NCI-H446 (cell line): ENCODE measurements at regions not wholly inside any gene's neighbourhood (a gene's known extent, or its start where the extent isn't known, plus 50 kb on each side); places are given as distances from the start of the nearest gene placed in this dataset.
"Not testable (repeated sequence)": the region's sequence is repeated elsewhere in the genome, so short reads cannot be mapped to it uniquely, and the experiment has no call there.

Experiments
- DNase-seq, 2 experiments: peaks; one replicate each; lab custom pipeline; 2025; lab: John Stamatoyannopoulos, UW

- DNase-seq = no peak
Observed at GRCh38 chr2:144670080-144670479, 150.2 kb upstream of the ZEB2 start.

- no peak for DNase-seq
Observed at GRCh38 chr2:144669196-144669987, 149.5 kb upstream of the ZEB2 start.

- DNase-seq = no peak
Observed at GRCh38 chr2:144668493-144669110, 148.7 kb upstream of the ZEB2 start.

- no peak for DNase-seq
Observed at GRCh38 chr2:144666032-144666431, 146.1 kb upstream of the ZEB2 start.

GRCh38 chr2:144663207-144663606 lies 143.3 kb upstream of the ZEB2 start:
- DNase-seq = no peak

GRCh38 chr2:144660518-144661316 lies 140.8 kb upstream of the ZEB2 start:
- DNase-seq = no peak

- no peak for DNase-seq
Observed at GRCh38 chr2:144659731-144660275, 139.9 kb upstream of the ZEB2 start.

- no peak for DNase-seq
Observed at GRCh38 chr2:144654523-144654922, 134.6 kb upstream of the ZEB2 start.

GRCh38 chr2:144650907-144651306 lies 131.0 kb upstream of the ZEB2 start:
- DNase-seq = no peak

- DNase-seq = no peak
Observed at GRCh38 chr2:144648837-144649465, 129.0 kb upstream of the ZEB2 start.

- DNase-seq = no peak
Observed at GRCh38 chr2:144645083-144645778, 125.3 kb upstream of the ZEB2 start.

GRCh38 chr2:144644549-144644948 lies 124.6 kb upstream of the ZEB2 start:
- DNase-seq = no peak

- DNase-seq = no peak
Observed at GRCh38 chr2:144643537-144644336, 123.8 kb upstream of the ZEB2 start.

- no peak for DNase-seq
Observed at GRCh38 chr2:144642856-144643255, 122.9 kb upstream of the ZEB2 start.

- DNase-seq = no peak
Observed at GRCh38 chr2:144642131-144642530, 122.2 kb upstream of the ZEB2 start.

- not testable (repeated sequence) for DNase-seq
Observed at GRCh38 chr2:144638250-144638649, 118.3 kb upstream of the ZEB2 start.

- DNase-seq = not testable (repeated sequence)
Observed at GRCh38 chr2:144636860-144637259, 116.9 kb upstream of the ZEB2 start.

GRCh38 chr2:144632809-144633208 lies 112.9 kb upstream of the ZEB2 start:
- DNase-seq = no peak

- no peak for DNase-seq
Observed at GRCh38 chr2:144631636-144632035, 111.7 kb upstream of the ZEB2 start.

GRCh38 chr2:144630459-144631215 lies 110.7 kb upstream of the ZEB2 start:
- no peak for DNase-seq
